BJ (cell line): ENCODE measurements at regions not wholly inside any gene's neighbourhood (a gene's known extent, or its start where the extent isn't known, plus 50 kb on each side); places are given as distances from the start of the nearest gene placed in this dataset.

Experiments used
- CTCF ChIA-PET: fragments of 350-600 bp; formaldehyde crosslinking; extraction: SDS; loops from one replicate; lab custom pipeline; 2021; ENCODE audit warnings: antibody characterized with exemption, inconsistent platforms; lab: Yijun Ruan, JAX
- POLR2A ChIA-PET: fragments of 300-600 bp; sonication (Branson Sonifier 250); formaldehyde crosslinking; extraction: SDS; loops from one replicate; lab custom pipeline; 2021; ENCODE audit warnings: antibody characterized with exemption; lab: Charles Lee
- DNase-seq: peaks from one replicate; pipeline ENCODE4 v3.0.0-alpha.2; 2011; ENCODE audit warnings: low read depth
- H3K27me3 ChIP-seq: 2 replicates; pipeline ENCODE4 v1.6.0; 2011; ENCODE audit warnings: low read length; ENCODE audit not compliant: control insufficient read depth, insufficient read depth
- H3K36me3 ChIP-seq: 2 replicates; pipeline ENCODE4 v1.5.1; 2011; ENCODE audit warnings: low read length; ENCODE audit not compliant: control insufficient read depth, insufficient read depth
- H3K4me3 ChIP-seq: 2 replicates; pipeline ENCODE4 v1.5.1; 2011; ENCODE audit warnings: low read depth, mild to moderate bottlenecking, control low read depth, low read length
- CTCF ChIP-seq: IDR thresholded peaks from 2 replicates; pipeline ENCODE4 v1.5.1; 2011; ENCODE audit warnings: low read depth, mild to moderate bottlenecking, control low read depth, inconsistent platforms, low read length, moderate library complexity; ENCODE audit not compliant: insufficient read depth

- DNase-seq, result no peak
- H3K4me3 ChIP-seq, result no peak overlapping the region
- no peaks in the 10 kb centered on the region for H3K36me3 ChIP-seq
- POLR2A ChIA-PET, result no interaction called here
- CTCF ChIA-PET, result no interaction called here
- TF ChIP-seq CTCF, result no peak
- H3K27me3 ChIP-seq, result no peaks in the 10 kb centered on the region
Observed at GRCh38 chr17:52294301-52294700, 135.8 kb upstream of the CA10 start.

DNA sequence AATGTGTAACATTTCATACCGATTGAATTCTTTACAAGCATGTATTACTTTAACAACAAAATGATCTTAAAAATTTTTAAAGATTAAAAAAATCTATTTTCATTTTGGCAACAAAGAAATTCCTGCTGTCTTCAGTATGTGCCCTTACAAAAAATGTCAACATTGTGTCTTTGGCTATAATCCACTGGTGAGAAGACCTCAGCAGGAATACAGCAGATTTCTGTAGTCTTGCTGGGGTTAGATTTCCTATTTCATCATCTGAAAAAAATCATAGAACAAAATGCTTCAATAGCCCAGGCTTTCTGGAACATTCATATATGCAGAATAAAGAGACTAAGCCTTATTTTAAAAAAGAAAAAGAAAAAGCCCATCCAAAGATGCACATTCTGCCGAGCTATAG is 129.1 kb upstream of the CA10 start:
- ChIA-PET CTCF (no interaction called here), POLR2A (no interaction called here)
- TF ChIP-seq CTCF, result no peak
- DNase-seq, result no peak
- no peaks in the 10 kb centered on the region for H3K27me3 ChIP-seq
- H3K4me3 ChIP-seq, result no peak overlapping the region
- H3K36me3 ChIP-seq, result no peaks in the 10 kb centered on the region

DNA sequence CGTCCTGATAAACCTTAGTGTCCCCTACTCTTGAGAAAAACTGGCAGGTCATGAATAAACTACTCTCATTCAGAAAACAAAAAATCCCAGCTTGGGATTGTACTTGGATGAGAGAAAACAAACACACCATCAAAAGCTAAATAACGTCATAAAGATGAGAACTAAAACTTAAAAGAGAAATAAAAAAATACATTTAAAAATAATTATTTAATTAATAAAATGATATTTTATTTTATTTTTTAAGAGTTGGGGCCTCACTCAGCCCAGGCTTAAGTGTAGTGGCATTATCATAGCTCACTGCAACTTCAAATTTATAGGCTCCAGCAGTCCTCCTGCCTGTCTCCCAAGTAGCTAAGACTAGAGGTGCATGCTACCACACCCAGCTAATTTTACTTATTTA is 125.4 kb upstream of the CA10 start:
- CTCF ChIA-PET, result interaction anchor here (0.9 to 1.0 kb wide), 2 partner anchors 12 to 16 kb away, joined by 3 read pairs; no protein-coding TSS in a partner anchor
- TF ChIP-seq CTCF, result no peak
- no peak for DNase-seq
- H3K27me3 ChIP-seq, result no peaks in the 10 kb centered on the region
- POLR2A ChIA-PET, result no interaction called here
- H3K4me3 ChIP-seq, result no peak overlapping the region
- no peaks in the 10 kb centered on the region for H3K36me3 ChIP-seq

- Histone ChIP-seq H3K4me3 (no peak overlapping the region), H3K36me3 (no peaks in the 10 kb centered on the region), H3K27me3 (no peaks in the 10 kb centered on the region)
- ChIA-PET CTCF (no interaction called here), POLR2A (no interaction called here)
- no peak for DNase-seq
- TF ChIP-seq CTCF, result no peak
Observed at GRCh38 chr17:52276381-52277008, 118.0 kb upstream of the CA10 start.

GRCh38 chr17:52271781-52272180 is 113.3 kb upstream of the CA10 start:
- ChIA-PET POLR2A (no interaction called here), CTCF (no interaction called here)
- DNase-seq, result no peak
- H3K4me3 ChIP-seq, result no peak overlapping the region
- no peaks in the 10 kb centered on the region for H3K27me3 ChIP-seq
- H3K36me3 ChIP-seq, result no peaks in the 10 kb centered on the region
- no peak for TF ChIP-seq CTCF
